HG02759 (cell line): ENCODE measurements at regions not wholly inside any gene's neighbourhood (a gene's known extent, or its start where the extent isn't known, plus 50 kb on each side); places are given as distances from the start of the nearest gene placed in this dataset.

Experiments
- ATAC-seq: cut with Tn5 transposase; IDR thresholded peaks from one replicate; pipeline ENCODE4 v1.9.1; 2021; ENCODE audit warnings: mild to moderate bottlenecking, moderate library complexity; ENCODE audit not compliant: unreplicated experiment

DNA sequence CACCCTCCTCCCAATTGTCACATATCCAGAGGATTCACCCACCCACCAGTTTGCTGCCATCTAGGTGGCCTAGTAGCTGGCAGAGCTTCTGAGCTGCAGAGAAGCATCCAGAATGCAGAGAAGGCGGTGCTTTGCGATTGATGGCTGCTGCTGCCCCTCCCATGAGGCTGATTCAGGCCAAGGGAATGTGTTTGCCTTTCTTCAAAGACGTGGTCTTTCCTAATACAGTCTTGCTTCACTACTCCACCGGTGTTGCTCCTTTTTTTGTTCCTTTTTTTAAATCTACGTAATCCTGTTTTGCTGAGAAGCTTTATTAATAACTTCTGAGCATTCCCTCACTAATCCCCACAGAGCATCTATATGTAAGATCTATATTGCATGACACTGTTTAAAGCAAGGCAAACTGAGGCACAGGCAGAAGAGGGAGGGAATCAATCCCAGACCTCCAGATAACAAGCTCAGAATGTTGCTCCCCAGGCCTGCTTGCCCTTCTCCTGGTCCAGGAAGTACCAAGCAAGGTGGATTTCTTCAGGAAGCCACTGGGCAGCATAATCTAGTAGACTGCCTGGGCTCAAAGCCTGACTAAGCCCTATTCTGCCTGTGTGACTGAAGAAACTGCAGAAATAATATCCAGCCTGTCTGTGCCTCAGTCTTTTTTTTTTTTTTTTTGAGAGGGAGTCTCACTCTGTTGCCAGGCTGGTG, 275.5 kb upstream of the FMN2 start:
- no peak for ATAC-seq

DNA sequence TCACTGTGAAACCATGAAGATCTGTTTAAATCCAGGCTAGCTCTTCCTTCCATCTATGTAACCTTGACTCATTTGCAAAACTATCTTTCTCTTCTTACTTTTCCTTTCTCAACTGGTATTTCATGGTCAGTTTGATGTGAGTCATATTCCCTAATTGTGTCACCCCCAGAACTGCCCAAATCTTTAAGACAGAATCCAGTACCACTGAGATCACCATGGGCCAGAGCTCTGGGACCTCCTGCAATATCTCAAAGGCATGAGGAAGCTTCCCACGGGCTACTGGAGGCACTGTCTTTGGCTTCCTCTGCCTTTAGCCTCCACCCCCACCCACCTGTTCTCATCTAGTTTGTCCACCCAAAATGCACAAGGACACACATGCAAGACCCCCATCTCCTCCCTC, 274.4 kb upstream of the FMN2 start:
- no peak for ATAC-seq

GRCh38 chr1:239817801-239818200, 273.9 kb upstream of the FMN2 start:
- ATAC-seq = no peak

- ATAC-seq = no peak
Measured at GRCh38 chr1:239819096-239819495, 272.6 kb upstream of the FMN2 start.

DNA sequence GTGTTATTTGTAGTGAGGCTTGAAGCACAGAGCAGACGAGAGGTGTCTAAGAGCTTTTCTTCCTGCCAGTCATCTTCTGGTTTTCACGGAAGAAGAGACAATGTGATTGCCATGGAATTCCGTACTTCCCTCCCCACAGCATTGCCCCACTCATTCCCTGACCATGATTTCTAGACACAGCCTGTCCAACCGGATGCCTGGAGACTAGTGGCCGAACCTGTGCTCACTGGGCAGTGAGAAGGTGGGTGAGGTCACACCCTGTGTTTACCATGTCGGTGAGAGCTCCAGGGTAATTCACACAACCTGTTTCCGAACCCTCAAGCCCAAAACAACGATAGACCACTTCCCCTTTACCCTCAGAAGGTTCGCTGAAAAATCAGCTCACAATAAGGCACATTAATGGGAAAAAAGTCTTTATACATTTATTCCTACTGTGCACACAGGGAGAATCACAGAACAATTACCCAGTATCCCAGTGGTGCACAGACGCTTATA, 271.9 kb upstream of the FMN2 start:
- no peak for ATAC-seq

DNA sequence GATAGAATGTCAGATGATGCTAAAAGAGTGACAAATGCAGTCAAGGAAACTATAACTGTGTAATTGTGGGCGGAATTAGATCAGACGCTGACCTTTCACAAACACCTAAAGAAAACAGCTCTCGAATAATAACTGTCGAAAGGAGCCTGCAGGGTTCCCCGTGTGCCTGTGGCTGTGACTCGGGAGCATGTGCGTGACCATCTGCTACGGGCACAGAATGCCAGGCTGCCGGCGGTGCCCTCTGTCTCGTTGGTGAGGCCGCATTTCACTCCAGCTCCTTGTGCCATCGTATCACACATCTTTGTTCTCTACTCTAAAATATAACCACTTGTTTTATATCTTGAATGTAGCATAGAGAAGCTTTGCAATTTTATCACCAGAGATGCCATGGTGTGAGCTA, 267.8 kb upstream of the FMN2 start:
- no peak for ATAC-seq

- no peak for ATAC-seq
Measured at GRCh38 chr1:239826211-239826610, 265.5 kb upstream of the FMN2 start.

GRCh38 chr1:239826736-239827135, 264.9 kb upstream of the FMN2 start:
- ATAC-seq = no peak

GRCh38 chr1:239829535-239829934, 262.1 kb upstream of the FMN2 start:
- ATAC-seq = no peak

GRCh38 chr1:239831577-239832355, 259.9 kb upstream of the FMN2 start:
- ATAC-seq = no peak

DNA sequence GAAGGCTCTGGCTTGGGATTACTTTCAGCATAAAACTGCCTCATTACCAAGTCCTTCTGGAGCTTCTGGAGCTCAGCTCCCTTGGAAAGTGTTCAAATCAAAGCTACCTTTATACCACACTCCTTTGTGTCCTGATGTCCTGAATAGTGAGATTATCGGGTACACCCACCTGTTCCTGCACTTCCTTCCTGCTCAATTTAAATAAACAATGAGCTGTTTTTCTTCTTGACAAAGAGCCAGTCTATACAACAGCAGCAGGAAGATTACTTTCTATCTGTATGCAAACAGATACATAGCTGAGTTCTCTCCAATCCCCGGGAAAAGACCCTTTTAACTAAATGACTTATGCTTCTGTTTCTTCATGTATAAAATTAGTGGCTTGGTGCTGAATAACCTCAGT, 258.0 kb upstream of the FMN2 start:
- no peak for ATAC-seq

DNA sequence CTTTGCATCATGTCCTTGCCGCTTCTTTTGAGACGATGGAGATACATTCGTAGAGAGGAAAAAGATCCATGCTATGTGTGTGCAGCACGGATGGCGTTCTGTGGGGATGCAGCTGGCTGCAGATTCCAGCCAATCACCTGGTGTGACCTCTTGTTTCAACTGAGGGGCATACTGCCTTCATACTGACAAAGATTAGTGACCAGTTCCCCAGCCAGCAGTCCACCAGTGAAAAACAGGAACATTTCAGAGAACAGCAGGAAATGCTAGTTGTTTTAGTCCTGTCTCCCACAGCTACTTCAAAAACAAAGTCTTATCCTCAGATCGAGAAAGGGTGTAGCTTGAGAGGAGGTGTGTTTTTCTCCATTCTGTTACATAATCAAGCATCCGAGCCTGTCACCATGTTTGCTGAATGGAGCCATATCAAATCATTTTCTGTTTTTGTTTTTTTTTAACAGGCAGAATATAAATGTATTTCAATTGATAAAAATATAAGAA, 255.7 kb upstream of the FMN2 start:
- no peak for ATAC-seq

GRCh38 chr1:239840336-239840735, 251.3 kb upstream of the FMN2 start:
- no peak for ATAC-seq

DNA sequence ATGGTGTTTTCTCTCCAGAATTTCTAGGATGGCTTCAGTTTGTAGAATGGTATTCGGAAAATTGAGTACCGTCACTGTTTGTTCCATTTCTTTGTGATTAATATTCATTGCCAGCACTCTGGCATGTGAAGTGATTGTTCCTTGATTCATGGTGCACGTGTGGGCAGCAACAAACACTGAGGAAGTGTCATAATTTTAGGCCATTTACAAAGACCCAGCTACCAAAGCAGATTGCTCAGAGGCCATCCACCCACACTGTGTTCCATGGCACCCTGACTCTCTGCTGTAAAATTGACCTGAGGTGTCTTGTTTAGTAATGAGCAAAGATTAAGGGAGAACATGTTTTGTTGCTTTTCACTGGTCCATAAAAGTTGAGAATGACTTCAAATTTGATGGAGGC, 250.9 kb upstream of the FMN2 start:
- ATAC-seq = no peak

- ATAC-seq = no peak
Measured at GRCh38 chr1:239841631-239842030, 250.1 kb upstream of the FMN2 start.

- no peak for ATAC-seq
Measured at GRCh38 chr1:239843541-239843940, 248.1 kb upstream of the FMN2 start.

- ATAC-seq = no peak
Measured at GRCh38 chr1:239844833-239845232, 246.8 kb upstream of the FMN2 start.

GRCh38 chr1:239854922-239855321, 236.8 kb upstream of the FMN2 start:
- ATAC-seq = no peak

DNA sequence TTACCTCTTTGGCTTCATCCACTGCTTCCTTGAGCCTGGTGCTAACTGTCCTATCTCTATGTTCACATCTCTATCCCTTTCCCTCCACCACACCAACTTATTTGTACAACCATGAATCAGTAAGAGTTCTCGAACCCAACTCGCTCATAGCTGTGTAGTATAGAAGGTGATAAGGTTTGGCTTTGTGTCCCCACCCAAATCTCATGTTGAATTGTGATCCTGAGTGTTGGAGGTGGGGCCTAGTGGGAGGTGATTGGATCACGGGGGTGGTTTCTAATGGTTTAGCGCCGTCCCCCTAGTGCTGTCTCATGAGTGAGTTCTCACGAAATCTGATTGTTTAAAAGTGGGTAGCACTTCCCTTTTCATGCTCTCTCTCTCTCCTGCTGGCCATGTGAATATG, 235.6 kb upstream of the FMN2 start:
- ATAC-seq = no peak

GRCh38 chr1:239856924-239857323, 234.8 kb upstream of the FMN2 start:
- no peak for ATAC-seq

DNA sequence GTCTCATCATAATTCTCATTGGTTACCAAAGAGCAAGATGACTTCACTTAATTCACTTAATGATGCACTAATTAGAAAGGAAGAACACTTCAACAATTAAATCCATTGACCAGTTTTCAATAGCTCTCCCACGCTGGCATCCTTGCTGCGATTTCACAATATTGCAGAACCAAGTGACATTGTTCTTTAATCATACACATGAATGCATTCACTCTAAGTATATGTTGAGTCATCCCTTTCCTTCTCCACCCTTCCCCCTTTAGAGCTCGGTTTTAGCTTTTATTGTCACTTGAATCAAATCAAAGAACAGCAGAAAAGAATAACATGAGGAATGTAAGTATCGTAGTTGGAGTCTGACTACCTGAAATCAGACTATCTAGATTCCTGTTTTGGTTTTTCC, 233.6 kb upstream of the FMN2 start:
- no peak for ATAC-seq

DNA sequence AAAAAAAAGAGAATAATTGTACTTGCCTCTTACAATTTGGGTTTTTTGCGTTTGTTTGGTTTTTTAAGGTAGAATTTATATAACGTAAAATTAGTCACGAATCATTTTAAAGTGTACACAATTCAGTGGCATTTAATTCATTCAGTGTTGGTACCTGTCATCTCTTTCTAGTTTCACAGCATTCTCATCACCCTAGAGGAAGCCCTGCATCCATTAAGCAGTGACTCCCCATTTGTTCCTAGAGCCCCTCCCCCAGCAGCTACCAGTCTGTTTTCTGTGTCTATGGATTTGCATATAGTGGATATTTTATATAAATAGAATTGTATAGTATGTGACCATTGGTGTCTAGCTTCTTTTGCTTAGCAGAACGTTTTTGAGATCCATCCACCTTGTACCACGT, 233.2 kb upstream of the FMN2 start:
- no peak for ATAC-seq
